Neural progenitor cell (in vitro differentiated cells): ENCODE measurements at regions not wholly inside any gene's neighbourhood (a gene's known extent, or its start where the extent isn't known, plus 50 kb on each side); places are given as distances from the start of the nearest gene placed in this dataset.

Experiments
- DNase-seq: peaks from one replicate; pipeline ENCODE4 v3.0.0-alpha.2; 2016; ENCODE audit warnings: low spot score
- H2AFZ ChIP-seq: fragments of 200-600 bp; sonication (generic); replicated peaks from 2 replicates; pipeline ENCODE4 v1.6.1; 2016; ENCODE audit warnings: antibody characterized with exemption
- H3F3A ChIP-seq: fragments of 200-600 bp; sonication (generic); 2 replicates; pipeline ENCODE4 v1.6.1; 2016; ENCODE audit warnings: antibody characterized with exemption, low read depth
- H3K27ac ChIP-seq: fragments of 200-600 bp; sonication (generic); 2 replicates; pipeline ENCODE4 v1.5.1; 2016; ENCODE audit warnings: mild to moderate bottlenecking
- H3K27me3 ChIP-seq: fragments of 200-600 bp; sonication (generic); 2 replicates; pipeline ENCODE4 v1.6.1; 2016; ENCODE audit warnings: mild to moderate bottlenecking, moderate library complexity
- H3K36me3 ChIP-seq: fragments of 200-600 bp; sonication (generic); 2 replicates; pipeline ENCODE4 v1.5.1; 2016
- H3K4me1 ChIP-seq: fragments of 200-600 bp; sonication (generic); 2 replicates; pipeline ENCODE4 v1.6.1; 2016; ENCODE audit warnings: mixed run types
- H3K4me2 ChIP-seq: fragments of 200-600 bp; sonication (generic); 2 replicates; pipeline ENCODE4 v1.6.1; 2016
- H3K4me3 ChIP-seq: fragments of 200-600 bp; sonication (generic); 2 replicates; pipeline ENCODE4 v1.5.1; 2016
- H3K79me2 ChIP-seq: fragments of 200-600 bp; sonication (generic); 2 replicates; pipeline ENCODE4 v1.6.1; 2016; ENCODE audit warnings: low read depth
- H3K9ac ChIP-seq: fragments of 200-600 bp; sonication (generic); 2 replicates; pipeline ENCODE4 v1.6.1; 2016
- H3K9me3 ChIP-seq: fragments of 200-600 bp; sonication (generic); 2 replicates; pipeline ENCODE4 v1.5.1; 2016; ENCODE audit warnings: low read depth
- H4K20me1 ChIP-seq: fragments of 200-600 bp; sonication (generic); 2 replicates; pipeline ENCODE4 v1.6.1; 2016; ENCODE audit warnings: low read depth
- H3K27ac Mint-ChIP-seq: 3 replicates; pipeline ENCODE4 v1.8.0; 2021; ENCODE audit warnings: mixed read lengths
- H3K27me3 Mint-ChIP-seq: 2 replicates; pipeline ENCODE4 v1.8.0; 2022; ENCODE audit warnings: low read depth, mild to moderate bottlenecking, inconsistent platforms, moderate library complexity, mixed read lengths; ENCODE audit not compliant: insufficient read depth
- H3K36me3 Mint-ChIP-seq: 3 replicates; pipeline ENCODE4 v1.8.0; 2021; ENCODE audit warnings: mixed read lengths
- H3K4me1 Mint-ChIP-seq: 3 replicates; pipeline ENCODE4 v1.8.0; 2021; ENCODE audit warnings: mixed read lengths
- H3K4me3 Mint-ChIP-seq: 3 replicates; pipeline ENCODE4 v1.8.0; 2021; ENCODE audit warnings: mild to moderate bottlenecking, moderate library complexity, mixed read lengths
- H3K9me3 Mint-ChIP-seq: 3 replicates; pipeline ENCODE4 v1.8.0; 2020; ENCODE audit warnings: mixed read lengths
- CTCF ChIP-seq: fragments of 200-600 bp; sonication (generic); IDR thresholded peaks from 2 replicates; pipeline ENCODE4 v1.5.1; 2017; ENCODE audit warnings: antibody characterized with exemption, mild to moderate bottlenecking
- EZH2 ChIP-seq: fragments of 200-600 bp; sonication (generic); IDR thresholded peaks from 2 replicates; pipeline ENCODE4 v1.6.1; 2017; ENCODE audit warnings: antibody characterized with exemption, mild to moderate bottlenecking, moderate library complexity
- EZH2phosphoT487 ChIP-seq: fragments of 200-600 bp; sonication (generic); IDR thresholded peaks from 2 replicates; pipeline ENCODE4 v1.6.1; 2017; ENCODE audit warnings: antibody characterized with exemption

- H3K27ac Mint-ChIP-seq, result no peak overlapping the region
- H3K4me1 Mint-ChIP-seq, result no peaks in the 10 kb centered on the region
- no peaks in the 10 kb centered on the region for H3K9me3 ChIP-seq
- no peaks in the 10 kb centered on the region for H3K27me3 ChIP-seq
- DNase-seq, result no peak
- H2AFZ ChIP-seq, result no peak overlapping the region
- H3K36me3 ChIP-seq, result no peaks in the 10 kb centered on the region
- H4K20me1 ChIP-seq, result no peaks in the 10 kb centered on the region
- H3K4me3 Mint-ChIP-seq, result no peak overlapping the region
- no peaks in the 10 kb centered on the region for H3F3A ChIP-seq
- no peaks in the 10 kb centered on the region for H3K27me3 Mint-ChIP-seq
- TF ChIP-seq CTCF (no peak), EZH2 (no peak), EZH2phosphoT487 (no peak)
- no peak overlapping the region for H3K27ac ChIP-seq
- no peaks in the 10 kb centered on the region for H3K36me3 Mint-ChIP-seq
- H3K4me3 ChIP-seq, result no peak overlapping the region
- H3K9ac ChIP-seq, result no peak overlapping the region
- H3K4me1 ChIP-seq, result no peaks in the 10 kb centered on the region
- no peak overlapping the region for H3K4me2 ChIP-seq
- H3K9me3 Mint-ChIP-seq, result no peaks in the 10 kb centered on the region
- no peaks in the 10 kb centered on the region for H3K79me2 ChIP-seq
Observed at GRCh38 chr5:105993027-105993426, 1677.7 kb downstream of the EFNA5 start.

- no peaks in the 10 kb centered on the region for H3K27me3 Mint-ChIP-seq
- Histone ChIP-seq H3K27ac (no peak overlapping the region), H3K36me3 (no peaks in the 10 kb centered on the region), H3K4me1 (no peaks in the 10 kb centered on the region), H3K27me3 (no peaks in the 10 kb centered on the region), H4K20me1 (no peaks in the 10 kb centered on the region), H3K9me3 (no peaks in the 10 kb centered on the region), H2AFZ (no peak overlapping the region), H3K79me2 (no peaks in the 10 kb centered on the region), H3F3A (no peaks in the 10 kb centered on the region), H3K4me3 (no peak overlapping the region), H3K4me2 (no peak overlapping the region), H3K9ac (no peak overlapping the region)
- H3K9me3 Mint-ChIP-seq, result no peaks in the 10 kb centered on the region
- H3K36me3 Mint-ChIP-seq, result no peaks in the 10 kb centered on the region
- no peak for DNase-seq
- H3K4me3 Mint-ChIP-seq, result no peak overlapping the region
- no peak for TF ChIP-seq EZH2
- no peak for TF ChIP-seq EZH2phosphoT487
- no peak for TF ChIP-seq CTCF
- H3K4me1 Mint-ChIP-seq, result no peaks in the 10 kb centered on the region
- H3K27ac Mint-ChIP-seq, result no peak overlapping the region
Observed at GRCh38 chr5:105982526-105982925, 1688.2 kb downstream of the EFNA5 start.

GRCh38 chr5:105978011-105978410 lies 1692.7 kb downstream of the EFNA5 start:
- no peak for DNase-seq
- Mint-ChIP-seq H3K9me3 (no peaks in the 10 kb centered on the region), H3K27me3 (no peaks in the 10 kb centered on the region), H3K4me3 (no peak overlapping the region), H3K4me1 (no peaks in the 10 kb centered on the region), H3K36me3 (no peaks in the 10 kb centered on the region), H3K27ac (no peak overlapping the region)
- Histone ChIP-seq H3K79me2 (no peaks in the 10 kb centered on the region), H3K4me3 (no peak overlapping the region), H3K36me3 (no peaks in the 10 kb centered on the region), H3K27me3 (no peaks in the 10 kb centered on the region), H2AFZ (no peak overlapping the region), H3K4me1 (no peaks in the 10 kb centered on the region), H3K4me2 (no peak overlapping the region), H4K20me1 (no peaks in the 10 kb centered on the region), H3F3A (no peaks in the 10 kb centered on the region), H3K9me3 (no peaks in the 10 kb centered on the region), H3K27ac (no peak overlapping the region), H3K9ac (no peak overlapping the region)
- TF ChIP-seq EZH2 (no peak), CTCF (no peak), EZH2phosphoT487 (no peak)

GRCh38 chr5:105977163-105977562 lies 1693.6 kb downstream of the EFNA5 start:
- H3K4me1 Mint-ChIP-seq, result no peaks in the 10 kb centered on the region
- no peak overlapping the region for H3K4me3 Mint-ChIP-seq
- H4K20me1 ChIP-seq, result no peaks in the 10 kb centered on the region
- H3K27ac Mint-ChIP-seq, result no peak overlapping the region
- no peaks in the 10 kb centered on the region for H3K36me3 ChIP-seq
- no peaks in the 10 kb centered on the region for H3K4me1 ChIP-seq
- no peaks in the 10 kb centered on the region for H3K9me3 Mint-ChIP-seq
- H3K79me2 ChIP-seq, result no peaks in the 10 kb centered on the region
- H3K9me3 ChIP-seq, result no peaks in the 10 kb centered on the region
- H3K27me3 ChIP-seq, result no peaks in the 10 kb centered on the region
- no peak overlapping the region for H2AFZ ChIP-seq
- H3K4me2 ChIP-seq, result no peak overlapping the region
- no peak overlapping the region for H3K9ac ChIP-seq
- H3K36me3 Mint-ChIP-seq, result no peaks in the 10 kb centered on the region
- H3K27ac ChIP-seq, result no peak overlapping the region
- no peak for DNase-seq
- no peaks in the 10 kb centered on the region for H3K27me3 Mint-ChIP-seq
- no peaks in the 10 kb centered on the region for H3F3A ChIP-seq
- TF ChIP-seq CTCF, result no peak
- TF ChIP-seq EZH2, result no peak
- no peak for TF ChIP-seq EZH2phosphoT487
- H3K4me3 ChIP-seq, result no peak overlapping the region
